Endothelial cell (in vitro differentiated cells): ENCODE measurements at regions not wholly inside any gene's neighbourhood (a gene's known extent, or its start where the extent isn't known, plus 50 kb on each side); places are given as distances from the start of the nearest gene placed in this dataset.
"Not testable (repeated sequence)": the region's sequence is repeated elsewhere in the genome, so short reads cannot be mapped to it uniquely, and the experiment has no call there.

Experiments
- DNase-seq: peaks from one replicate; pipeline ENCODE4 v3.0.0; 2021; ENCODE audit warnings: low spot score
- H3K27ac Mint-ChIP-seq: one replicate; pipeline ENCODE4 v1.8.0; 2021; ENCODE audit warnings: mixed read lengths, inconsistent platforms; ENCODE audit not compliant: unreplicated experiment
- H3K27me3 Mint-ChIP-seq: one replicate; pipeline ENCODE4 v1.8.0; 2021; ENCODE audit warnings: mild to moderate bottlenecking, moderate library complexity, mixed read lengths, inconsistent platforms; ENCODE audit not compliant: unreplicated experiment
- H3K36me3 Mint-ChIP-seq: one replicate; pipeline ENCODE4 v1.8.0; 2021; ENCODE audit warnings: mild to moderate bottlenecking, low read depth, mixed read lengths, inconsistent platforms; ENCODE audit not compliant: unreplicated experiment
- H3K4me1 Mint-ChIP-seq: one replicate; pipeline ENCODE4 v1.8.0; 2021; ENCODE audit warnings: mild to moderate bottlenecking, mixed read lengths, inconsistent platforms; ENCODE audit not compliant: unreplicated experiment
- H3K4me3 Mint-ChIP-seq: one replicate; pipeline ENCODE4 v1.8.0; 2021; ENCODE audit warnings: mild to moderate bottlenecking, mixed read lengths, inconsistent platforms; ENCODE audit not compliant: unreplicated experiment
- H3K9me3 Mint-ChIP-seq: one replicate; pipeline ENCODE4 v1.8.0; 2021; ENCODE audit warnings: mixed read lengths, inconsistent platforms; ENCODE audit not compliant: unreplicated experiment
- TF ChIP-seq, protein P1 (sequence below): fragments of 200-600 bp; sonication (generic); IDR thresholded peaks from one replicate; pipeline ENCODE4 v1.5.0; 2021; ENCODE audit warnings: antibody characterized with exemption; ENCODE audit not compliant: unreplicated experiment

DNA sequence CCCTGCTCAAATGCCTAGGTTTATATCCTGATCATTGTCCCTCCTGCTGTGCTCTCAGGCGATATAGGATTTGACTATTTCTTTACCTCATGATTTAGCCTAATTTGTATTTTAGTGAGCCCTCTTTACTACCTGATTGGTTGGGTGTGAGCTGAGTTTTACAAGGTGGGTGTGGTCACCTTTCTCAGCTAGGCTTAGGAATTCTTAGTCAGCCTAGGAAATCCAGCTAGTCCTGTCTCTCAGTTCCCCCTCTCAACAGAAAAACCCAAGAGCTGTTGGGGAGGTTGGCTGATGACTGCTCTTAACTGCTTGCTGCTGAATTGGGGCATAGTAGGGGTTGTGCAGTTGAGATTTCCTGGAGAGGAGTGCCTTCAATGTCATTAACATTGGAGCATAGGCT lies 100.5 kb upstream of the AADAT start:
- peaks cover 10% of the 10 kb centered on the region for H3K27me3 Mint-ChIP-seq
- no peaks in the 10 kb centered on the region for H3K9me3 Mint-ChIP-seq
- DNase-seq: no peak
- H3K4me1 Mint-ChIP-seq: peaks cover 5% of the 10 kb centered on the region
- no peak overlapping the region for H3K4me3 Mint-ChIP-seq
- no peaks in the 10 kb centered on the region for H3K36me3 Mint-ChIP-seq
- no peak overlapping the region for H3K27ac Mint-ChIP-seq
- TF ChIP-seq, protein P1, sequence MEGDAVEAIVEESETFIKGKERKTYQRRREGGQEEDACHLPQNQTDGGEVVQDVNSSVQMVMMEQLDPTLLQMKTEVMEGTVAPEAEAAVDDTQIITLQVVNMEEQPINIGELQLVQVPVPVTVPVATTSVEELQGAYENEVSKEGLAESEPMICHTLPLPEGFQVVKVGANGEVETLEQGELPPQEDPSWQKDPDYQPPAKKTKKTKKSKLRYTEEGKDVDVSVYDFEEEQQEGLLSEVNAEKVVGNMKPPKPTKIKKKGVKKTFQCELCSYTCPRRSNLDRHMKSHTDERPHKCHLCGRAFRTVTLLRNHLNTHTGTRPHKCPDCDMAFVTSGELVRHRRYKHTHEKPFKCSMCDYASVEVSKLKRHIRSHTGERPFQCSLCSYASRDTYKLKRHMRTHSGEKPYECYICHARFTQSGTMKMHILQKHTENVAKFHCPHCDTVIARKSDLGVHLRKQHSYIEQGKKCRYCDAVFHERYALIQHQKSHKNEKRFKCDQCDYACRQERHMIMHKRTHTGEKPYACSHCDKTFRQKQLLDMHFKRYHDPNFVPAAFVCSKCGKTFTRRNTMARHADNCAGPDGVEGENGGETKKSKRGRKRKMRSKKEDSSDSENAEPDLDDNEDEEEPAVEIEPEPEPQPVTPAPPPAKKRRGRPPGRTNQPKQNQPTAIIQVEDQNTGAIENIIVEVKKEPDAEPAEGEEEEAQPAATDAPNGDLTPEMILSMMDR: no peak

DNA sequence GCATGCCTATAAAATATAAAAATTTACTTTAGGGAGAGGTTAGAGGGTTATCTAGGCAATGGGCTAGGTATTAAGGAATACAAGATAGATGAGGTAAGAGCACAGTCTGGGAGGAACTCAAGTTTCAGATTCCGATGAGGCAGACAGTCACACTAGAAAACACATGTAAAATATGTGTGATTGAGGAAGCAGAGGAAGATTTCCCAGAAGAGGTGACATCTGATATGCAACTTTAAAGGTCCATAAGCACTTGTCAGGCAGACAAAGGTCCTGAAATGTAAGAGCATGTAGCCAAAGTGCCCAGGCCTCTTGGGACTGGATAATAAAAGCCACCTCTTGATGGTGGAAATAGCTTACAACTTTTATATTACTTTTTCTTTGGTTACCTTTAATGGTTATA lies 81.1 kb upstream of the AADAT start:
- DNase-seq: no peak
- H3K4me3 Mint-ChIP-seq: no peak overlapping the region
- no peaks in the 10 kb centered on the region for H3K9me3 Mint-ChIP-seq
- peaks cover 2% of the 10 kb centered on the region for H3K27me3 Mint-ChIP-seq
- TF ChIP-seq, protein P1: no peak
- no peaks in the 10 kb centered on the region for H3K4me1 Mint-ChIP-seq
- no peak overlapping the region for H3K27ac Mint-ChIP-seq
- no peaks in the 10 kb centered on the region for H3K36me3 Mint-ChIP-seq

DNA sequence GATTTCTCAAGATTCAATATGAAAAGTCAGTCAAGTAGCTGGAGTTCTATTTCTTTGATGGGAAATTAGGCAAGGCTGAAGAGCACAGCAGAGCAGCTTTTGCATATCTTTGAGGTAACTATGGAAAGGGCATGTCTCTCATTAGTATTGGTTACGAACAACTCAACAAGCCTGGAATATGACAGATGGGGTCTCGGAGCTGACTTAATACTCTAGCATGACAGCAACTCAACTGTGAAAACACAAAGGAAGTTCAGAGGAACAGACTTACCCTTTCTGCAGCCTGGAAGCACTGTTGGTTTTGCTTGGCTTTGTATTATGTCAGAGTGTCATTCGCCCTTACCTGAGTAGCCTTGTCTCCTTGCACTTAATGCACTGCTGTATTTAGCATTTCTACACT lies 79.9 kb upstream of the AADAT start:
- no peaks in the 10 kb centered on the region for H3K9me3 Mint-ChIP-seq

DNA sequence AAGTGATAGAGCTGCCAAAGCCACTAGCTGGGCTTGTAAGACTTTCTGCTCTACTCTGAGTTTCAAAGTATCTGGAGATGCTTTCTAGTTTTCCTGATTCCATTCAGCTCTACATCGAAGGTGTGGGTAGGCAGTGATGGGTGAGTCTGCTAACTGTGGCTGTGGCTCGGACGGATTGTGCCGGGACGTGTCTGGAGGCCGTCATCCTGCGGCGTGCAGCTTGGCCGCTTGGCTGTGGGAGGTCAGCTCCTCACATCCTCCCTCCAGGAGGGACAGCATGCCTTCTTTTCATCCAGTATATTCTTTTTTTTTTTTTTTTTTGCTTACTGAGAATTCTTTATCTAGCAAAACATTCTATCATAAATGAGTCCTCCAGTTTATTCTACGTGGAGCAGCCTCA lies 77.9 kb upstream of the AADAT start:
- TF ChIP-seq, protein P1: no peak
- Mint-ChIP-seq H3K9me3 (no peaks in the 10 kb centered on the region), H3K27me3 (peaks cover 2% of the 10 kb centered on the region), H3K4me1 (no peaks in the 10 kb centered on the region), H3K27ac (no peak overlapping the region), H3K4me3 (no peak overlapping the region), H3K36me3 (no peaks in the 10 kb centered on the region)
- DNase-seq: no peak

More for the DNA sequence above, 79.9 kb upstream of the AADAT start:
- Mint-ChIP-seq H3K27me3 (peaks cover 2% of the 10 kb centered on the region), H3K4me3 (no peak overlapping the region), H3K36me3 (no peaks in the 10 kb centered on the region), H3K4me1 (no peaks in the 10 kb centered on the region), H3K27ac (no peak overlapping the region)
- no peak for DNase-seq
- TF ChIP-seq, protein P1: no peak

DNA sequence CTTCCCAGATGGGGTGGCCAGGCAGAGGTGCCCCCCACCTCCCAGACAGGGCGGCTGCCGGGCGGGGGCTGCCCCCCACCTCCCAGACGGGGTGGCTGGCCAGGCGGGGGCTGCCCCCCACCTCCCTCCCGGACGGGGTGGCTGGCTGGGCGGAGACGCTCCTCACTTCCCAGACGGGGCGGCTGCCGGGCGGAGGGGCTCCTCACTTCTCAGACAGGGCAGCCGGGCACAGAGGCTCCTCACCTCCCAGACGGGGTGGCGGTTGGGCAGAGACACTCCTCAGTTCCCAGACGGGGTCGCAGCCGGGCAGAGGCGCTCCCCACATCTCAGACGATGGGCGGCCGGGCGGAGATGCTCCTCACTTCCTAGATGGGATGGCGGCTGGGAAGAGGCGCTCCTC lies 76.4 kb upstream of the AADAT start:
- not testable (repeated sequence) for H3K27me3 Mint-ChIP-seq, H3K9me3 Mint-ChIP-seq, H3K27ac Mint-ChIP-seq, H3K36me3 Mint-ChIP-seq, H3K4me1 Mint-ChIP-seq, DNase-seq, H3K4me3 Mint-ChIP-seq

DNA sequence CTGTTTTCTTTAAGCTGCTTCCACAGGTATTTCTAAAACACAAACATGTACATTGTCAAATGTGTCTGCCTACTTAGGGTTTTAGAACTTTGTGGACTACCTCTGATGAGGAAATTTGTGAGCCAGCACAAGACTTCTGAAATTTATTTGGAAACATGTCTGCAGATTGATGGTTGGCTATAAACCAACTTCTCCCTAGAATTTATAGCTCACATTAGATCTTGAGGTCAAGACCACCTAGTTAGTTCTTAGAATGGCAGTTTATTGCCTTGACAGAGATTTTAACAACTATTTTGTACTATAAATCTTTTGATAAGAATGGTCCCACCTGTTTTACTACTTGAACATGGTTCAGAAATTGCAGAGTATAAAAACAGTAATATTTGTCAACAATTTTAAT lies 72.7 kb upstream of the AADAT start:
- Mint-ChIP-seq H3K36me3 (no peaks in the 10 kb centered on the region), H3K4me3 (no peak overlapping the region), H3K4me1 (no peaks in the 10 kb centered on the region), H3K27ac (no peak overlapping the region), H3K9me3 (no peaks in the 10 kb centered on the region), H3K27me3 (no peaks in the 10 kb centered on the region)
- DNase-seq: no peak
- TF ChIP-seq, protein P1: no peak
